Esophagus muscularis mucosa (tissue), 4 donors: ENCODE measurements at regions not wholly inside any gene's neighbourhood (a gene's known extent, or its start where the extent isn't known, plus 50 kb on each side); places are given as distances from the start of the nearest gene placed in this dataset.

Experiments
- DNase-seq: peaks from one replicate; pipeline ENCODE4 v3.0.0-alpha.2; 2017; ENCODE audit errors: extremely low spot score
- H3K27ac ChIP-seq, 4 donors: fragments of 200-600 bp; sonication (generic); replicated peaks in 1 of 4; 1 replicate in 3 of 4; 2 replicates in 1 of 4; pipeline ENCODE4 v1.5.1; 2016 to 2019; ENCODE audit warnings: mild to moderate bottlenecking in 1 of 4
- H3K27me3 ChIP-seq, 4 donors: fragments of 200-600 bp; sonication (generic); one replicate each; pipeline versions ENCODE4 v1.5.1 to v1.6.0; 2016 to 2019
- H3K36me3 ChIP-seq, 4 donors: fragments of 200-600 bp; sonication (generic); one replicate each; pipeline ENCODE4 v1.5.1; 2016 to 2019
- H3K4me1 ChIP-seq, 4 donors: fragments of 200-600 bp; sonication (generic); one replicate each; pipeline ENCODE4 v1.5.1; 2016 to 2019
- H3K4me3 ChIP-seq, 4 donors: fragments of 200-600 bp; sonication (generic); 1 replicate in 2 of 4; 2 replicates in 2 of 4; pipeline ENCODE4 v1.5.1; 2016 to 2019; ENCODE audit warnings: mild to moderate bottlenecking in 4 of 4, moderate library complexity in 1 of 4
- H3K9me3 ChIP-seq, 4 donors: fragments of 200-600 bp; sonication (generic); 1 replicate in 3 of 4; 2 replicates in 1 of 4; pipeline ENCODE4 v1.5.1; 2016 to 2019
- CTCF ChIP-seq, 3 experiments: fragments of 200-600 bp in 2 of 3; fragments of 450-650 bp in 1 of 3; sonication (generic) in 2 of 3; IDR thresholded peaks; one replicate each; pipeline ENCODE4 v1.5.1; 2017 to 2019; ENCODE audit warnings: antibody characterized with exemption in 3 of 3, mild to moderate bottlenecking in 2 of 3, moderate library complexity in 1 of 3
- EP300 ChIP-seq: sonication (generic); formaldehyde crosslinking; IDR thresholded peaks from one replicate; pipeline ENCODE4 v1.6.1; 2017; ENCODE audit warnings: antibody characterized with exemption
- POLR2A ChIP-seq: fragments of 450-650 bp; IDR thresholded peaks from one replicate; pipeline ENCODE4 v1.6.1; 2017; ENCODE audit warnings: antibody characterized with exemption, moderate library complexity, mild to moderate bottlenecking, low read depth
- POLR2AphosphoS5 ChIP-seq, 2 donors: sonication (generic); formaldehyde crosslinking; IDR thresholded peaks; one replicate each; pipeline ENCODE4 v1.6.1; 2017; ENCODE audit warnings: antibody characterized with exemption in 2 of 2
- WGBS: methylation state at CpG from one replicate; pipeline ENCODE4 v1.1.5; 2018; 5-methylcytosine and 5-hydroxymethylcytosine counted together
- intact Hi-C: fragments of 100-400 bp; cut with DNase I; formaldehyde crosslinking; loops from one replicate; pipeline ENCODE4 v1.15.1; 2023

- Histone ChIP-seq H3K36me3 (no peaks in the 10 kb centered on the region), H3K27ac (no peak overlapping the region), H3K27me3 (peaks cover 0 to 19% (median 0%) of the 10 kb centered on the region in 4 donors), H3K4me1 (no peaks in the 10 kb centered on the region), H3K9me3 (no peaks in the 10 kb centered on the region), H3K4me3 (no peak overlapping the region)
- no peak for DNase-seq
- no peak for TF ChIP-seq POLR2A
- WGBS: 74% methylated on average over 17 of the region's 17 CpGs
- intact Hi-C loops: no loop called here
Observed at GRCh38 chr18:78607221-78607620, 372.4 kb upstream of the SALL3 start.

- H3K4me3 ChIP-seq: no peak overlapping the region
- H3K36me3 ChIP-seq: no peaks in the 10 kb centered on the region
- H3K9me3 ChIP-seq: no peaks in the 10 kb centered on the region
- no peak overlapping the region for H3K27ac ChIP-seq
- peaks cover 0 to 19% (median 0%) of the 10 kb centered on the region in 4 donors for H3K27me3 ChIP-seq
- no peak for DNase-seq
- WGBS: 84% methylated on average over 15 of the region's 15 CpGs
- intact Hi-C loops: no loop called here
- TF ChIP-seq POLR2A (no peak), CTCF (IDR thresholded peaks at IDR 0.05) (no peak)
- no peaks in the 10 kb centered on the region for H3K4me1 ChIP-seq
Observed at GRCh38 chr18:78607784-78608183, 371.8 kb upstream of the SALL3 start.

GRCh38 chr18:78610179-78610578, 369.4 kb upstream of the SALL3 start:
- Histone ChIP-seq H3K27ac (no peak overlapping the region), H3K27me3 (peaks cover 0 to 19% (median 0%) of the 10 kb centered on the region in 4 donors), H3K4me1 (no peaks in the 10 kb centered on the region), H3K4me3 (no peak overlapping the region), H3K36me3 (no peaks in the 10 kb centered on the region), H3K9me3 (no peaks in the 10 kb centered on the region)
- no peak for DNase-seq
- intact Hi-C loops: no loop called here
- TF ChIP-seq CTCF (IDR thresholded peaks at IDR 0.05): no peak
- TF ChIP-seq POLR2AphosphoS5 (IDR thresholded peaks at IDR 0.05): no peak
- TF ChIP-seq EP300: no peak
- no peak for TF ChIP-seq POLR2A
- 76% methylated on average over 12 of the region's 12 CpGs for WGBS

GRCh38 chr18:78611201-78611800, 368.3 kb upstream of the SALL3 start:
- WGBS: 88% methylated on average over 15 of the region's 16 CpGs
- Histone ChIP-seq H3K27me3 (peaks cover 0 to 19% (median 0%) of the 10 kb centered on the region in 4 donors), H3K4me3 (no peak overlapping the region), H3K27ac (no peak overlapping the region), H3K9me3 (peaks cover 0 to 7% (median 3%) of the 10 kb centered on the region in 4 donors), H3K36me3 (no peaks in the 10 kb centered on the region), H3K4me1 (no peaks in the 10 kb centered on the region)
- no peak for DNase-seq
- intact Hi-C loops: no loop called here
- TF ChIP-seq CTCF (IDR thresholded peaks at IDR 0.05) (no peak), EP300 (no peak), POLR2A (no peak), POLR2AphosphoS5 (IDR thresholded peaks at IDR 0.05) (no peak)

GRCh38 chr18:78611869-78612268, 367.7 kb upstream of the SALL3 start:
- H3K36me3 ChIP-seq: no peaks in the 10 kb centered on the region
- DNase-seq: no peak
- H3K27ac ChIP-seq: no peak overlapping the region
- H3K27me3 ChIP-seq: peaks cover 0 to 16% (median 0%) of the 10 kb centered on the region in 4 donors
- 93% methylated on average over 12 of the region's 14 CpGs for WGBS
- peaks cover 0 to 12% (median 9%) of the 10 kb centered on the region in 4 donors for H3K9me3 ChIP-seq
- no peaks in the 10 kb centered on the region for H3K4me1 ChIP-seq
- intact Hi-C loops: no loop called here
- no peak overlapping the region for H3K4me3 ChIP-seq
- no peak for TF ChIP-seq EP300
- no peak for TF ChIP-seq POLR2AphosphoS5 (IDR thresholded peaks at IDR 0.05)
- no peak for TF ChIP-seq POLR2A
- TF ChIP-seq CTCF (IDR thresholded peaks at IDR 0.05): no peak
